SK-N-SH treated with all-trans-retinoic acid at 6 μM for 48 hours (cell line): ENCODE measurements at regions not wholly inside any gene's neighbourhood (a gene's known extent, or its start where the extent isn't known, plus 50 kb on each side); places are given as distances from the start of the nearest gene placed in this dataset.

ENCODE experiments used
- ARNTL ChIP-seq: fragments of 450-650 bp; formaldehyde crosslinking; IDR thresholded peaks from 2 replicates; pipeline ENCODE4 v1.5.0; 2020; ENCODE audit warnings: low read depth, mild to moderate bottlenecking, moderate library complexity, borderline replicate concordance
- BACH2 ChIP-seq: fragments of 250-450 bp; sonication (Bioruptor Pico); IDR thresholded peaks from 2 replicates; pipeline ENCODE4 v1.9.0; 2021; ENCODE audit warnings: mild to moderate bottlenecking, borderline replicate concordance
- GLIS3 ChIP-seq: fragments of 250-450 bp; sonication (Bioruptor Pico); IDR thresholded peaks from 2 replicates; pipeline ENCODE4 v1.5.0; 2020; ENCODE audit warnings: mild to moderate bottlenecking, moderate library complexity
- OSR1 ChIP-seq: fragments of 250-450 bp; sonication (Bioruptor Pico); IDR thresholded peaks from 2 replicates; pipeline ENCODE4 v1.8.0; 2022; ENCODE audit warnings: moderate library complexity, mild to moderate bottlenecking, inconsistent platforms
- PPARA ChIP-seq: fragments of 250-450 bp; sonication (Bioruptor Pico); IDR thresholded peaks from 2 replicates; pipeline ENCODE4 v1.5.0; 2020; ENCODE audit warnings: mild to moderate bottlenecking, borderline replicate concordance
- RARB ChIP-seq: fragments of 250-450 bp; sonication (Bioruptor Pico); IDR thresholded peaks from 2 replicates; pipeline ENCODE4 v1.8.0; 2021; ENCODE audit warnings: mild to moderate bottlenecking, moderate library complexity
- SNAI2 ChIP-seq: fragments of 250-450 bp; sonication (Bioruptor Pico); IDR thresholded peaks from 2 replicates; pipeline ENCODE4 v1.5.0; 2020; ENCODE audit warnings: mild to moderate bottlenecking, moderate library complexity
- ZC3H10 ChIP-seq: fragments of 250-450 bp; sonication (Bioruptor Pico); IDR thresholded peaks from 2 replicates; pipeline ENCODE4 v1.5.1; 2021; ENCODE audit warnings: mild to moderate bottlenecking, moderate library complexity
- ZFP3 ChIP-seq: fragments of 250-450 bp; sonication (Bioruptor Pico); IDR thresholded peaks from 2 replicates; pipeline ENCODE4 v1.5.0; 2020; ENCODE audit warnings: mild to moderate bottlenecking, moderate library complexity
- ZFP30 ChIP-seq: fragments of 450-650 bp; formaldehyde crosslinking; IDR thresholded peaks from 2 replicates; pipeline ENCODE4 v1.5.0; 2022; ENCODE audit warnings: mild to moderate bottlenecking, moderate library complexity
- ZNF70 ChIP-seq: fragments of 450-650 bp; formaldehyde crosslinking; IDR thresholded peaks from 2 replicates; pipeline ENCODE4 v1.5.0; 2020; ENCODE audit warnings: mild to moderate bottlenecking, moderate library complexity
- ZNF8 ChIP-seq: fragments of 450-650 bp; formaldehyde crosslinking; IDR thresholded peaks from 2 replicates; pipeline ENCODE4 v1.5.0; 2020; ENCODE audit warnings: mild to moderate bottlenecking, moderate library complexity
- TF ChIP-seq, protein P1 (sequence below): fragments of 250-450 bp; sonication (Bioruptor Pico); IDR thresholded peaks from 2 replicates; pipeline ENCODE4 v1.8.0; 2021; ENCODE audit warnings: low read depth, mild to moderate bottlenecking, moderate library complexity, borderline replicate concordance
- TF ChIP-seq, protein P2 (sequence below): fragments of 250-450 bp; sonication (Bioruptor Pico); IDR thresholded peaks from 2 replicates; pipeline ENCODE4 v1.8.0; 2020; ENCODE audit warnings: mild to moderate bottlenecking, moderate library complexity, borderline replicate concordance

DNA sequence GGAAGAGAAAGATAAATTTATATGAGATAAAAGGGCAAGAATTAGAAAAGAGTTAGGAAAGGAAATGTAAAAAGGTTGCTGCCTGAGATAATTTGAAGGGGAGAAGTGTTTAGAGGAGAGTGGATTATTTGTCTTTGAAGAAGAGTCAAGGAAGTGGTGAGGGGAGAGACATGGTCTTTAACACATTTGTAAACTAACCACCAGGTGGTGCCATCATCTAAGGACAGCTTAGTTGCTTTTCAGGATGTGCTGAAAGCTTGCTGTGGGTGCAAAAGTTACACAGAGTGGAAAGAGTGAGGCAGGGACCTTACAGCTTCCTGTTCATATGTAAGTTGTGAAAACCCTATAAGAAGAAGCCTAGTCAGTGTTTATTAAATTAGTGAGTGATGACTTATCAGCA lies 114.1 kb upstream of the DNAJC19 start:
- TF ChIP-seq RARB (no peak), OSR1 (CRISPR knock-in tag) (no peak), ZFP30 (CRISPR knock-in tag) (no peak), ZNF70 (CRISPR knock-in tag) (no peak), ZFP3 (CRISPR knock-in tag) (no peak), ARNTL (CRISPR knock-in tag) (no peak), ZNF8 (no peak), BACH2 (no peak), SNAI2 (CRISPR knock-in tag) (no peak), PPARA (no peak), ZC3H10 (no peak), GLIS3 (no peak)
- TF ChIP-seq, protein P1, sequence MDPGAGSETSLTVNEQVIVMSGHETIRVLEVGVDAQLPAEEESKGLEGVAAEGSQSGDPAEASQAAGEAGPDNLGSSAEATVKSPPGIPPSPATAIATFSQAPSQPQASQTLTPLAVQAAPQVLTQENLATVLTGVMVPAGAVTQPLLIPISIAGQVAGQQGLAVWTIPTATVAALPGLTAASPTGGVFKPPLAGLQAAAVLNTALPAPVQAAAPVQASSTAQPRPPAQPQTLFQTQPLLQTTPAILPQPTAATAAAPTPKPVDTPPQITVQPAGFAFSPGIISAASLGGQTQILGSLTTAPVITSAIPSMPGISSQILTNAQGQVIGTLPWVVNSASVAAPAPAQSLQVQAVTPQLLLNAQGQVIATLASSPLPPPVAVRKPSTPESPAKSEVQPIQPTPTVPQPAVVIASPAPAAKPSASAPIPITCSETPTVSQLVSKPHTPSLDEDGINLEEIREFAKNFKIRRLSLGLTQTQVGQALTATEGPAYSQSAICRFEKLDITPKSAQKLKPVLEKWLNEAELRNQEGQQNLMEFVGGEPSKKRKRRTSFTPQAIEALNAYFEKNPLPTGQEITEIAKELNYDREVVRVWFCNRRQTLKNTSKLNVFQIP (CRISPR knock-in tag) = no peak
- TF ChIP-seq, protein P2, sequence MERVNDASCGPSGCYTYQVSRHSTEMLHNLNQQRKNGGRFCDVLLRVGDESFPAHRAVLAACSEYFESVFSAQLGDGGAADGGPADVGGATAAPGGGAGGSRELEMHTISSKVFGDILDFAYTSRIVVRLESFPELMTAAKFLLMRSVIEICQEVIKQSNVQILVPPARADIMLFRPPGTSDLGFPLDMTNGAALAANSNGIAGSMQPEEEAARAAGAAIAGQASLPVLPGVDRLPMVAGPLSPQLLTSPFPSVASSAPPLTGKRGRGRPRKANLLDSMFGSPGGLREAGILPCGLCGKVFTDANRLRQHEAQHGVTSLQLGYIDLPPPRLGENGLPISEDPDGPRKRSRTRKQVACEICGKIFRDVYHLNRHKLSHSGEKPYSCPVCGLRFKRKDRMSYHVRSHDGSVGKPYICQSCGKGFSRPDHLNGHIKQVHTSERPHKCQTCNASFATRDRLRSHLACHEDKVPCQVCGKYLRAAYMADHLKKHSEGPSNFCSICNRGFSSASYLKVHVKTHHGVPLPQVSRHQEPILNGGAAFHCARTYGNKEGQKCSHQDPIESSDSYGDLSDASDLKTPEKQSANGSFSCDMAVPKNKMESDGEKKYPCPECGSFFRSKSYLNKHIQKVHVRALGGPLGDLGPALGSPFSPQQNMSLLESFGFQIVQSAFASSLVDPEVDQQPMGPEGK = no peak
